Activated naive CD8-positive, alpha-beta T cell treated with anti-CD3 and anti-CD28 coated beads for 36 hours (primary cell): ENCODE measurements at regions not wholly inside any gene's neighbourhood (a gene's known extent, or its start where the extent isn't known, plus 50 kb on each side); places are given as distances from the start of the nearest gene placed in this dataset.
"Not testable (repeated sequence)": the region's sequence is repeated elsewhere in the genome, so short reads cannot be mapped to it uniquely, and the experiment has no call there.

Experiments used
- DNase-seq: peaks from one replicate; pipeline ENCODE4 v3.0.0; 2021
- H3K27ac Mint-ChIP-seq: one replicate; pipeline ENCODE4 v1.8.0; 2022; ENCODE audit warnings: mild to moderate bottlenecking, moderate library complexity, mixed read lengths
- H3K27me3 Mint-ChIP-seq: one replicate; pipeline ENCODE4 v1.8.0; 2022; ENCODE audit warnings: mild to moderate bottlenecking, mixed read lengths
- H3K36me3 Mint-ChIP-seq: one replicate; pipeline ENCODE4 v1.8.0; 2021; ENCODE audit warnings: mild to moderate bottlenecking, mixed read lengths
- H3K4me1 Mint-ChIP-seq: one replicate; pipeline ENCODE4 v1.8.0; 2021; ENCODE audit warnings: mixed read lengths
- H3K4me3 Mint-ChIP-seq: one replicate; pipeline ENCODE4 v1.8.0; 2022; ENCODE audit warnings: mild to moderate bottlenecking, moderate library complexity, mixed read lengths
- H3K9me3 Mint-ChIP-seq: one replicate; pipeline ENCODE4 v1.8.0; 2022; ENCODE audit warnings: mixed read lengths

DNA sequence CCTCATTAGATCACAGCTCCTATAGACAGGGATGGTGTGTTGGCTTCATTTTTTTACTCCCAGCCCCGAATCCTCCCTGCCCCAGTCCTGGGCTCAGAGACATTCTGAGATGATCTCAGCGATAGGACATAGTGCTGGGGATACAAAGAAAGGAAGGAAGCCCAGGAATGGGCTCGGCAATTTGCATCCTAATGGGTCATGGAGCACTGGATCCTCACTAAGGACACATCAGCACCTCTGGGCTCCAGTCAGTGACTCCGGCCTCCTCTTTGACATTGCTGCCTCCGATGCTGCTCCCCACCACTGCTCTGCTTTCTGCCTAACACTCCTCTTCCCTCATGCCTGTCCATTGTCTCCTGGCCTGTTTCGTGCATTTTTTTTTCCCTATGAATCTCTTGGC lies 489.1 kb downstream of the STK39 start:
- H3K4me1 Mint-ChIP-seq, result no peaks in the 10 kb centered on the region

DNA sequence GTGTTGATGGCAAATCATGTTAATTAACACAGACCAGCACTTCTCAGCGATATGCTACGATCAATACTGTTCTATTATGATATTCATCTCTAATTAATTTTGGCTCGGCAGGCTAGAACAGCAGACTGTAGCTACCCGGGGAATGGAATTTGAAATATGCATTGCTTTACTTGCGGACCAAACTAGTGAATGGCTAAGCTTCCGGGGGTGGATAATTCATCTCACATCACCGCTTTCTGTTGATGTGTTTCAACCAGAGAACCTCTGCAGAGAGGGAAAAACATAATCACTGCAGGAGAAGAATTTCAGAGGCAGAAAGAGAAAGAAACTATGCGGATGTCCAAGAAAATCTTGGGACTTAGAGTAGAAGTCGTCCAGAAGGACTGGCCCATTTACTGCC lies 490.9 kb downstream of the STK39 start:
- no peaks in the 10 kb centered on the region for H3K4me1 Mint-ChIP-seq
- no peaks in the 10 kb centered on the region for H3K27me3 Mint-ChIP-seq

More for the DNA sequence above, 489.1 kb downstream of the STK39 start:
- DNase-seq, result no peak
- Mint-ChIP-seq H3K36me3 (no peaks in the 10 kb centered on the region), H3K27ac (no peak overlapping the region), H3K9me3 (no peaks in the 10 kb centered on the region), H3K4me3 (no peak overlapping the region), H3K27me3 (no peaks in the 10 kb centered on the region)

DNA sequence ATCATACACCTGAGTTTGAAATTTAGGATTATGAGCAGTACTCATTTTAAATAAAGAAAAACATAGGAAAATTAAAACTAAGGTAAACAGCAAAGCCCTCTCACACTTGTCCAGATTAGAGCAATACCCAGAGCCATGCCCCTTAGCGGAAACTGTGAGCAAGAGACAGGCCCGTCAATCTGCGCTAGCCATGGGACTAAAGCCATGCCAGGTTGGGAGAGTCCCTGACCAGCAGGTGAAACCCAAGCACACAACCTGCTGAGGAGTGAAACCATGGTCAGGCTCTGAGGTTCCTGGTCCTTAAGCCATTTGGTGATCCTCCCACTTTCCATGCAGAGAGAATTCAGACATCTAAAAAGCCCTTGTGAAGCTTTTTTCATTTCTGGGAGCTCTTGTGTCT lies 494.3 kb downstream of the STK39 start:
- Mint-ChIP-seq H3K9me3 (no peaks in the 10 kb centered on the region), H3K36me3 (no peaks in the 10 kb centered on the region), H3K27me3 (no peaks in the 10 kb centered on the region), H3K27ac (no peak overlapping the region), H3K4me3 (no peak overlapping the region), H3K4me1 (no peaks in the 10 kb centered on the region)
- DNase-seq, result no peak

More for the DNA sequence above, 490.9 kb downstream of the STK39 start:
- H3K27ac Mint-ChIP-seq, result no peak overlapping the region
- no peak for DNase-seq
- no peak overlapping the region for H3K4me3 Mint-ChIP-seq
- no peaks in the 10 kb centered on the region for H3K36me3 Mint-ChIP-seq
- H3K9me3 Mint-ChIP-seq, result no peaks in the 10 kb centered on the region

DNA sequence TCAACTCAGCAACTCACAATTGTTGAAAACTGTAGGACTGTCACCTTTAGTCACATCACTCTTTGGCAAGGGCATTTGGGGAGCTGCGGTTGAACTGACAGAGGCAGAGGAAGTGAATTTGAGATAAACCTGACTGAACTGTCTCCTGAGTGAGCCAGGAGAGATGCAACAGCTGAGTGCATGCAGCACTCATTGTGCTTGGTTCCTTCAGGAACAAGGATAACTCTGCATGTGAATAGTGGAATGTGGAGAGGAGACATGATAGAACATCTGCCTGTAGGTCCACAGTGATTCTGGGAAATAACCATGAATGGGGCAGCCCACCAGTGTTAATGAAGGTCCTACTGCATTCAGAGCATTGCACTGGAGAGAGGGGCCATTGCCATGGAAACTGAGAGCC lies 494.7 kb downstream of the STK39 start:
- no peaks in the 10 kb centered on the region for H3K36me3 Mint-ChIP-seq
- H3K9me3 Mint-ChIP-seq, result no peaks in the 10 kb centered on the region
- H3K27me3 Mint-ChIP-seq, result no peaks in the 10 kb centered on the region
- DNase-seq, result no peak
- H3K4me3 Mint-ChIP-seq, result no peak overlapping the region
- H3K4me1 Mint-ChIP-seq, result no peaks in the 10 kb centered on the region
- no peak overlapping the region for H3K27ac Mint-ChIP-seq

DNA sequence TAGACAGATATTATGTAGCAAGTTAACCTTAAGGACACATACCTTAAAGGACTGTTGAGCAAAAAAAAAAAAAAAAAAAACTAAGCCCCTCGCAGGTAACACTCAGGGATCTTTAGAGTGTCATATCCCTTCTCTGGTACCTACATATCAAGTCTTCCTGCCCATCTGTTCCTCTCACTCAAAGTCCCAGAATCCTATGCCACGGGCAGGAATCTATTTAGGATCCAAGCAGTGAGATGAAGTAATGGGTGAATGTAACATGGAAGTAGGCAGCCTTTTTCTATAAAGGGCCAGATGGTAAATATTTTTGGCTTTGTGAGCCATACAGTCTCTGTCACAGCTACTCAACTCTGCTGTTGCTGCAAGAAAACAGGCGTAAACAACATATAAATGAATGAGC lies 496.7 kb downstream of the STK39 start:
- H3K9me3 Mint-ChIP-seq, result no peaks in the 10 kb centered on the region
- H3K27ac Mint-ChIP-seq, result no peak overlapping the region
- DNase-seq, result no peak
- H3K4me3 Mint-ChIP-seq, result no peak overlapping the region
- H3K4me1 Mint-ChIP-seq, result no peaks in the 10 kb centered on the region
- no peaks in the 10 kb centered on the region for H3K27me3 Mint-ChIP-seq
- H3K36me3 Mint-ChIP-seq, result no peaks in the 10 kb centered on the region

DNA sequence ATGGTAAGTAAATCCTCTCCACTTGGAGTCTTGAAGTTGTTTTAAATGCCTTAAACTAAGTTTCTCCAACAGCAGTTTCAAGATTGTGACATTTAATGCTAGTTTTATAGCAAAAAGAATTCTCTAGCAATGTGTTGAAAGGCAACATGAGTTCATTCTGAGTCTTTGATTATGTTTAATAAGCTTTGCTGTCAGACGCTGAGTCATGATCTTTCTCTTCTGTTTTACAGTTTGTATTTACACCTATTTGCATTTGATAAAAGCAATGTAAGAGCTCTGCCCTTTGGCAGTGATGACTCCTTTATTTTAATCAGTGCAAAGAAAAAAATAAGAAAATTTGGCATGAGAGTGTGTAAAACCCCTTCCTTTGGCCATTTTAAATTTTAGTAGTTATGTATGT lies 497.7 kb downstream of the STK39 start:
- no peak overlapping the region for H3K4me3 Mint-ChIP-seq
- no peak for DNase-seq
- no peaks in the 10 kb centered on the region for H3K36me3 Mint-ChIP-seq
- no peaks in the 10 kb centered on the region for H3K9me3 Mint-ChIP-seq
- H3K4me1 Mint-ChIP-seq, result no peaks in the 10 kb centered on the region
- H3K27ac Mint-ChIP-seq, result no peak overlapping the region
- H3K27me3 Mint-ChIP-seq, result peaks cover 7% of the 10 kb centered on the region

DNA sequence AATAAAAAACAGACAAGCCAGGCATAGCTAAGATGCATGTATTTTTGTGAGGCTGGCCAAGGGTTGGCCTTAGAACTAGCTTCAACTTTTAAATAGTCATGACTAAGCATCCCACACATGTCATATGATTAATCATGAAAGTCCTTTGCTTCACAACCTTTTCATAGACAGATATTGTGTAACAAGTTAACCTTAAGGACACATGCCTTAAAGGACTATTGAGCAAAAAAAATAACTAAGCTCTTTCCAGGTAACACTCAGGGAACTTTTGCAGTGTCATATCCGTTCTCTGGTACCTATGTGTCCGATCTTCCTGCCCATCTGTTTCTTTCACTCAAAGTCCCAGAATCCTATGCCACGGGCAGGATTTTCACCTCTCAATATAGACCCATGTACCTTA lies 498.4 kb downstream of the STK39 start:
- H3K4me1 Mint-ChIP-seq, result no peaks in the 10 kb centered on the region
- H3K27me3 Mint-ChIP-seq, result peaks cover 10% of the 10 kb centered on the region
- no peaks in the 10 kb centered on the region for H3K36me3 Mint-ChIP-seq
- no peak overlapping the region for H3K27ac Mint-ChIP-seq
- H3K4me3 Mint-ChIP-seq, result no peak overlapping the region
- no peak for DNase-seq
- no peaks in the 10 kb centered on the region for H3K9me3 Mint-ChIP-seq

DNA sequence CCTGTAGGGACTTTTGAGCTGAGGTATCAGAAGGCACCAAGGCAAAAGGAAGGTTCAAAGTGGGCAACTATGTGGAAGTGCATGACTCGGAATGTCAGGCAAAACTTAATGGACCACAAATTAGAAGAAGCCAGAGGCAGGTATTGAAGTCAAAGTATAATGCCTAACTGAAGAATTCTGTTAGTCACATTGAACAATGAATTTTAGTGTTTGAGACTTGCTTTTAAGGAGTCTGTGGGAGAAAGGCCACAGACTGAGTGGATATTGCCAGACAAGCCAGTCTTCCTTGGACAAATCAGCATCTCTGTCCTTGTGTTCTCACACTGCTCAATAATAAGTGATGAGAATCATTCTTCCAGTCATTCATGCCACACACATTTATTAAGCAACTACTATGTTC lies 498.9 kb downstream of the STK39 start:
- H3K27ac Mint-ChIP-seq, result no peak overlapping the region
- no peak for DNase-seq
- no peaks in the 10 kb centered on the region for H3K4me1 Mint-ChIP-seq
- no peak overlapping the region for H3K4me3 Mint-ChIP-seq
- no peaks in the 10 kb centered on the region for H3K36me3 Mint-ChIP-seq
- no peaks in the 10 kb centered on the region for H3K9me3 Mint-ChIP-seq
- peaks cover 10% of the 10 kb centered on the region for H3K27me3 Mint-ChIP-seq

DNA sequence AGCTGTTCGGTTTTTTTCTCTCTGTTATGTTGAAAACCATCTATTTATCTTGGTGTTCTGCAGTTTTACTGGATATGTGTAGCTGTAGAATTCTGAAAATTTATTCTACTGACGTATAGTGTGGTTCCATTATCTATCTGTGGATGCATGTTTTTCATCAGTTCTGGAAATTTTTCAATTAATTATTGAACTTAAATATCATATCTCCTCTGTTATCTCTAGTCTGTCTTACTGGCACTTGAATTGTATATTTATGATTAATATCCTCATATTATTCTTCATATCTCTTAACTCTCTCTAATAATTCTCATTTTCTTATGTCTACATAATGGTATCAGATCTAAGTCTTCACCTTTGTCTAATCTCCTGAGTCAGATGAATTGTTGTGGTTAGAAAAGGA lies 501.7 kb downstream of the STK39 start:
- Mint-ChIP-seq H3K27me3 (peaks cover 10% of the 10 kb centered on the region), H3K9me3 (no peaks in the 10 kb centered on the region), H3K27ac (no peak overlapping the region), H3K4me3 (no peak overlapping the region), H3K36me3 (no peaks in the 10 kb centered on the region), H3K4me1 (no peaks in the 10 kb centered on the region)
- no peak for DNase-seq

DNA sequence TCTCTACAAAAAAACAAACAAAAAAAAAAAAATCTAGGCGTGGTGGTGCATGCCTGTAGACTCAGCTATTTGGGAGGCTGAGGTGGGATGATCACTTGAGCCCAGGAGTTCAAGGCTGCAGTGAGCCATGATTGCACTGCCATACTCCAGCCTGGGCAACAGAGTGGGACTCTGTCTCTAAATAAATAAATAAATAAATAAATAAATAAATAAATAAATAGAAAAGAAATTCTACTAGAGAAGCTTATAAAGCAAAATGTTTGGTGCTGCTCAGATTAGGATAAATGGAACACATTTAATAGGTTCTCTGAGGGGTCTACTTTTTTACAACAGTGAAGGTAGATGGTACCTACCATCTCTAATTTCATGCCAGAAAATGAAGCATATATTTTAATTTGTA lies 507.5 kb downstream of the STK39 start:
- DNase-seq, H3K9me3 Mint-ChIP-seq, H3K27me3 Mint-ChIP-seq, H3K36me3 Mint-ChIP-seq, H3K4me3 Mint-ChIP-seq, H3K27ac Mint-ChIP-seq, H3K4me1 Mint-ChIP-seq: not testable (repeated sequence)

DNA sequence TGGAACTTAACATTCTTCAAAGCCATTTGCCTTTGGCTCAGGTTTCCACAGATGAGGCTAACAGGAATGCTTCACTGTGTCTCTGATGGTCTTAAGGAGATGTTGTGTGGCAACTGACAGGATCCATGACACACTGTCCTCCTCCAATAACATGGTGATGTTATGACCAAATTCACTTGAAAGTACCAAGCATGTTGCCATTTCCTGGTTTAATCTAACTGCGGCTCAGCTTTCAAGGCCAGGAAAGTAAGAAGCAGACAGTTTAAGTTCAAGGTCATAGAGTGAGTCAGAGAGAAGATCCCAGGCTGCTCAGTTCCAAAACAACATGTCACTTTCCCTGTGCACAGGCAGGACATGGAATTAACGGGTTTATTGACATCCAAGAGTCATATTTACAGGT lies 513.6 kb downstream of the STK39 start:
- Mint-ChIP-seq H3K27me3 (peaks cover 4% of the 10 kb centered on the region), H3K36me3 (no peaks in the 10 kb centered on the region), H3K27ac (no peak overlapping the region), H3K4me3 (no peak overlapping the region), H3K4me1 (no peaks in the 10 kb centered on the region), H3K9me3 (no peaks in the 10 kb centered on the region)
- no peak for DNase-seq

DNA sequence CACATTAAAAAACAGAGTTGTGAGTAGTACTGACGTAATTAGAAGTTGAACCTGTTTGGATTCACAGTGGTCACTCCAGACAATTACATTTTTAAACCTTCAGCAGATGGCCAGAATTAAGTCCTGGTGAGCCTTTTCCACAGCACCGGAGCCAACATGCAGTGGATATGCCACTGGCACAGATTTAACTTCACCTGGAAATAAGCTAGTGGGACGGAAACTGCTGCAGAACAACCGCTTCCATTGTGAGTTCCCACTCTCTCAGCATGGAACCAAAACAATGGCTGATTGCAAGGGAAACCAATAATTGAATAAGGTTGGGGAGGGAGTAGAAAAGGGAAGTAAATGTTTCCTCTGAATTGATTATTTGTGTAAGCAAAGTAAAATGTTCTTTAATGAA lies 515.1 kb downstream of the STK39 start:
- Mint-ChIP-seq H3K36me3 (no peaks in the 10 kb centered on the region), H3K27me3 (peaks cover 4% of the 10 kb centered on the region), H3K4me3 (no peak overlapping the region), H3K27ac (no peak overlapping the region), H3K4me1 (no peaks in the 10 kb centered on the region), H3K9me3 (no peaks in the 10 kb centered on the region)
- no peak for DNase-seq

DNA sequence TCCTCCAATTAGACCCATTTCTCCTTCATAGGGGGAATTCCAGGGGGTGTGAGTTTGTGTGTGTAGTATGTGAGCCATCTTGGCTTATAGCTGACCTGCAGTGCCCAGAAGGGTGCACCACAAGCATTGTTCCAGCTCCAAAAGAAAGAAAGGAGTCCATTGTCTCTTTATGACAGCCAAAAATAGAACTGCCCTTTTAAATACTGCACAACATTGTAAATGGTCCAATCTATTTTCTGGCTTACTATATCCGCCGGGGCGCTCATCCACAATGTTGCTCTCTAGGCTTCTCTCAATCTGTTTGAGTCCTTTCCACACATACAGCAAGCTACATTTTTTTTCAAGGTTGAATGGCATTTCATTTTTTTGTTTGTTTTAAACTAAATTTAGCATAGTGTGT lies 517.5 kb downstream of the STK39 start:
- Mint-ChIP-seq H3K36me3 (no peaks in the 10 kb centered on the region), H3K27ac (no peak overlapping the region), H3K9me3 (no peaks in the 10 kb centered on the region), H3K4me3 (no peak overlapping the region), H3K4me1 (no peaks in the 10 kb centered on the region), H3K27me3 (peaks cover 4% of the 10 kb centered on the region)
- DNase-seq, result no peak

DNA sequence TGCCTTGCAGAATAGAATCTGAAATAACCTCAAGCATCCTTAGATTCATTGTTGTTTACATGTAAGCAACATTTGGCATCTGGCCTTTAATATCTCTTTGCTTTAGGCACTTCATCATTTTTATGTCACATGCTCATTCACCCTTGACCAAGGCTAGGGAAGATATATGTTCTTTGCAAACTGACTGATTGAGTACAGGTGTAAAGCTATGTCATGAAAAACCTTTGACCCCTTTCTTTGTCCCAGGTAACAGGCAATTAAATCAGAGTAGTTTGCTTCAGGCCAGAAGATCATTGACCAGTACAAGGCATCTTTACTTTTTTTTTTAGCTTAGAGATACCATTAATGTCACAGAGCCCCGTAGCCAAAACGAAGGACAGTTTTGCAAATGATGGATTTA lies 520.6 kb downstream of the STK39 start:
- Mint-ChIP-seq H3K4me1 (no peaks in the 10 kb centered on the region), H3K27ac (no peak overlapping the region), H3K4me3 (no peak overlapping the region), H3K36me3 (no peaks in the 10 kb centered on the region), H3K27me3 (no peaks in the 10 kb centered on the region), H3K9me3 (no peaks in the 10 kb centered on the region)
- no peak for DNase-seq

DNA sequence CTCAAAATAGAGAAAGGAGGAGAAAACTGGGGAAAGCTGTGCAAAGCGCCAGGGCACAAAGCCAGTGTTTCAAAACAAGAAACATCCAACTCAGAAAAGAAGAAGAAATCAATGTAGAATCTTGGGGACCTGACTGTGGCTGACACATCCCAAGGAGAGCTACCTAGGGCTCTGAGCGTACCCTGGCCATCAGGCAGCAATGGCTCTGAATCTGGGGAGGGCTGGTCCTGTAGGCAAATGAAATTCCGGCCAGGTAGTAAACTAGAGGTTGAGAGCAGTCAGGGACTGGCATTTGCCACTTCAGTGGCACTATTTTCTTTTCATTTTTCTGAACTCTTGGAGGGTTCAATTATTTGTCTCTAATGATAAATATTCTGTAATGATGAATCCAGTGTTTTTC lies 525.8 kb downstream of the STK39 start:
- H3K9me3 Mint-ChIP-seq, result no peaks in the 10 kb centered on the region
- H3K36me3 Mint-ChIP-seq, result no peaks in the 10 kb centered on the region
- H3K27ac Mint-ChIP-seq, result no peak overlapping the region
- H3K4me3 Mint-ChIP-seq, result no peak overlapping the region
- no peaks in the 10 kb centered on the region for H3K27me3 Mint-ChIP-seq
- H3K4me1 Mint-ChIP-seq, result no peaks in the 10 kb centered on the region
- DNase-seq, result no peak

DNA sequence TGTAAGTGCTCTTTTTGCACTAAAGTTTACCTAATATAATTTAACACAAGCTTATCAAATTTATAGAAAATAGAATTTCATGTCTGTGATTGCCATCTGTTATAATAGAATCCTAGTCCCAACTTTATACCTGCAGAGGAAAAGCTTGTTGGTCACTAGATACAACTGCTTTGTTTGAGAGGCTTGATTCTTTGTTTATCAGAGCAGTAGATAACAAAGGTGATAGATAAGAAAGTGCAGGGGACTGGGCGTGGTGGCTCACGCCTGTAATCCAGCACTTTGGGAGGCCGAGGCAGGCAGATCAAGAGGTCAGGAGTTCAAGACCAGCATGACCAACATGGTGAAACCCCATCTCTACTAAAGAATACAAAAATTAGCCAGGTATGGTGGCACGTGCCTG lies 528.0 kb downstream of the STK39 start:
- H3K9me3 Mint-ChIP-seq, result no peaks in the 10 kb centered on the region
- no peaks in the 10 kb centered on the region for H3K36me3 Mint-ChIP-seq
- no peaks in the 10 kb centered on the region for H3K4me1 Mint-ChIP-seq
- H3K27me3 Mint-ChIP-seq, result peaks cover 3% of the 10 kb centered on the region
- H3K27ac Mint-ChIP-seq, result no peak overlapping the region
- no peak for DNase-seq
- H3K4me3 Mint-ChIP-seq, result no peak overlapping the region

DNA sequence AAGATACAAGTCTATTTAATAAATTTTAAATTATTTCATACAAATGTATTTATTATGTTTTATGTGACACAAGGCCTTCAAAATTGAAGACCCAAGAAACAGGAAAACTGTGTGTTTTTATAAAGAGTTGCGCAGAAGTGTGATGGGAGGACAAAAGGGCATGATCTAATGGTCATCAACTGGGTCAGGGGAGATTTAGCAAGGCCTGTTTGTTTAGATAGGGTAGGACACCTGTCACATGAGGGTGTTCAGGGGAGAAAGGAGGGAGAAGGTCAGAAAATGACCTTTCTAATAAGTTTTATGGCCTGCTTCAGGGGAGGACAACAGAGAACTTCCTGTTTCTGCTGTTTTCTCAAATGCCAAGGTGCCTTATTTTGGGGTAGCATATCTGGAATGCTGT lies 528.8 kb downstream of the STK39 start:
- no peak overlapping the region for H3K27ac Mint-ChIP-seq
- DNase-seq, result no peak
- H3K4me1 Mint-ChIP-seq, result no peaks in the 10 kb centered on the region
- peaks cover 3% of the 10 kb centered on the region for H3K27me3 Mint-ChIP-seq
- H3K36me3 Mint-ChIP-seq, result no peaks in the 10 kb centered on the region
- no peak overlapping the region for H3K4me3 Mint-ChIP-seq
- no peaks in the 10 kb centered on the region for H3K9me3 Mint-ChIP-seq
